Glomerular endothelial cell (primary cell): ENCODE measurements at regions not wholly inside any gene's neighbourhood (a gene's known extent, or its start where the extent isn't known, plus 50 kb on each side); places are given as distances from the start of the nearest gene placed in this dataset.

Experiments used
- DNase-seq: peaks from one replicate; pipeline ENCODE4 v3.0.0-alpha.2; 2011; ENCODE audit warnings: low read depth, low spot score; ENCODE audit errors: extremely low read depth

DNA sequence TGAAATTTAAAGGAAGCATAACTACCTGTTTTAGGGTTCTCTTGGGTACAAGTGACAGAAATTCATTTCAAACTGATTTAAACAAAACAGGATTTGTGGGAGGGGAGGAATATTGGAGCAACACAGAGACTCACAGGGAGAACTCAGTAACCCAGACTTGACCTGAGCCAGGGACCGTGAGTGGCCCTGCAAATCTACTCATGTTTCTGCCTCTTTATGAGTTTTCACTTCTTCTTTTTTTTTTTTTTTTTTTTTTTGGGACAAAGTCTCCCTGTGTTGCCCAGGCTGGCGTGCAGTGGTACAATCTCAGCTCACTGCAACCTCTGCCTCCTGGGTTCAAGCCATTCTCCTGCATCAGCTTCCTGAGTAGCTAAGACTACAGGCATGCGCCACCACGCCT lies 405.6 kb upstream of the ZNF608 start:
- no peak for DNase-seq

- no peak for DNase-seq
Observed at GRCh38 chr5:125152461-125153189, 406.2 kb upstream of the ZNF608 start.

- DNase-seq, result no peak
Observed at GRCh38 chr5:125153231-125153630, 406.8 kb upstream of the ZNF608 start.

DNA sequence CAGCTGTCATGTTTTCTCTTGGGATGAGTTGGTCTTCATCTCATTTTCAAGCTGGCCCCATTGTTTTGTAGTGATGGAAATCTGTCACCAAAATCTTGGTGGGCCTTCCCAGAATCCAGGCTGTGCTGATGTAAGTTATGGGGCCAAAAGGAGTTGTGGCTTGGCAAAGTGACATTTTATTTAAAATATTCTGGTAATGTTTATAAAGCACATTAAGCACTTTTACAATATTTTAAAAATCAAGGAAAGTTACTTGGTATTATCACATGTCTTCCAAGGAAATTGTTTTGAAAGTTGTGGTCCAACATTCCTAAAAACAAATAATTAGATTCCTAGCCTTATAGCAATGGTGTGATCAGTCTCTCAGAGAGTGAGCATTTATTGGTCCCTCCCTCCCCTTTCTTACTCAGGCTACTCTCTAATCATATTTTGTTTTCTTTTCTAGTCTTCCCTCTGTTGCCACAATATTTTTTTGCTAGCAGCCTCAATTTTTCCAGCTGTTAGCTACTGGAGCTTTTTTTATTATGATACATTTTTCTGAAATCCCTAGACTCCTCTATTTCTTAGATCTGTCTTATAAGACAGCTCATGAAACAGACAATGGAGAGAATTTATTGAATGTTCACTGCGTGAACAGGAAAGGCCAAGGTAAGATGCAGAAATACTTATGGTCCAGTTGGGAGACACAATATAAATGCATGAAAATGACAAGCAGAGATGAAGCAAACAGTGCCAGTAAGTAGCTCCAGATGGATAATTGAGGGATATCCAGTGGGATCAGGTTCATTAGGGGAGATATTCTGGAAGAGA lies 408.1 kb upstream of the ZNF608 start:
- DNase-seq, result no peak

GRCh38 chr5:125160787-125161502 lies 414.5 kb upstream of the ZNF608 start:
- DNase-seq, result no peak

- no peak for DNase-seq
Observed at GRCh38 chr5:125162714-125163113, 416.3 kb upstream of the ZNF608 start.

DNA sequence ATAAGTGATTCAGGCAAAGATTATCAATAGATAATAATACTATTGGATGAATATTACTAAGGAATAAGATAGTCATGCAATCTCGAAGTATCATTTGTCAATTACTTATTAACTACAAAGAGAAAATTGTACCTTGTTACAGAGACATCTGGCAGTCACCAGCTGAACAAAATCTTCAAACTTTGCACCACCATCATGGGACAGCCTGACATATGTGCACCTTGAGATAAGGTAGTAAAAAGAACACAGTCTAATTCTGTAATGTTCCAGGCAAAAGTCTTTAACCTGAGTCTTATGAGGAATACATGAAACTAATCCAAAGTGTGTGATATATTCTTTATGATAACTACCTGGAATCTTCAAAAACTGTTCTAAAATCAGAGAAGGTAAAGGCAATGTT lies 423.0 kb upstream of the ZNF608 start:
- no peak for DNase-seq

DNA sequence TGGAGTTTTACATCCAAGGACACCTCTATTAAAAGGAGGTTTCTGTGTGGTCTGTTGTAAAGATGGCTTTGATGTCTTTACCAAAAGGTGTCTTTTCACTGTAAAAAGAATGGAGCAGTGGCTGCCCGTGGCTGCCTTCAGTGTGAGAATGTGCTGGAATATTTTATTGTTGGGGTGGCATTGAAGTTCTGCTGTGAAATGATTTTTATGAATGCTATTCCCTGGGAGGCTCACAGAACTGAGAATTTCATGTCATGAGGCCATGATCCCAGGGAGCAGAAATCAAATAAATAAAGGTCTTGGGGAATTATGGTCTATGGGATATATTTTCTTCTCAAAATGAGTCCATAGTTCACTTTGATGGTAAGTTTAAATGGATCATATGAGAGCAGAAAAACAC lies 425.2 kb upstream of the ZNF608 start:
- no peak for DNase-seq

DNA sequence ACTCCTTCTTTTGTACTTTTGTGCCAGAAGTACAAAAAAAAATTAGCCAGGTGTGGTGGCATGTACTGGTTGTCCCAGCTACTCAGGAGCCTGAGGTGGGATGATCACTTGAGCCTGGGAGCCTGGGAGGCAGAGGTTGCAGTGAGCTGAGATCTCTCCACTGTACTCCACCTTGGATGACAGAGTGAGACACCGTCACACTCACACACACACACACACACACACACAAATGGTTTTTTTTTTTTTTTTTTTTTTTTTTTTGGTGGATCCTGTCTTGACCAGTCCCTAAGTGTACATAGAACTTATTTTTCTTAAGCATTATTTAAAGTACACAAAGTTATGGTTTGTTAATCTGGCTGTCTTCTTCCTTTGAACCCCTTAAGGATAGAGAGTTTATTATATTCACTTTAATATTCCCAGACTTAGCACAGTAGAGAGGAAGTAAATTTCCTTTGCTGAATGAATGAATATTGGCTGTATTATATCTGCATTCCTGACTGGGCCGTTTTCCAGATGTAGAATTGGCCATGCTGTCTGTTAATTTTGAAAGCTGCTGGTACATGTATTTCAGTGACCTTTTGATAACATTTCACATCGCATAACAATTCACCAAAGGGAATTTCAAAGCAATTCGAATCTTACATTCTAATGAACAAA lies 429.0 kb upstream of the ZNF608 start:
- DNase-seq, result no peak

DNA sequence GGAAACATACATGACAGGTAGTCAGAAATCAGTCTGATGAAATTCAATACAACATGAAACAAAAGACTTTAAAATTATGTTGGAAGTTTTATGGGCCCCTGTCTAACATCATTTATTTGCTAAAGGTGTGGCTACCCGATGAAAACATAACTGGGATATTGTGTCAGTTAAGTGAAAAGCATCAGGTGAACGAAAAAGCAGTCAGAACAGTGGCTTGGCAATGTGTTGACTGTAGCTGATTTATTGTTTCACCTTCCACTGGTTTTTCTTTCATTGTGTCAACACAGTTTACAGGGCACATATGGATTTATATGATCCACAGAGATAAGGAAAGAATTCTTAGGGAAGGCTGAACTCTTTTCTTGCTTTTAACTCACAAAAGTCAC lies 429.6 kb upstream of the ZNF608 start:
- DNase-seq, result no peak

DNA sequence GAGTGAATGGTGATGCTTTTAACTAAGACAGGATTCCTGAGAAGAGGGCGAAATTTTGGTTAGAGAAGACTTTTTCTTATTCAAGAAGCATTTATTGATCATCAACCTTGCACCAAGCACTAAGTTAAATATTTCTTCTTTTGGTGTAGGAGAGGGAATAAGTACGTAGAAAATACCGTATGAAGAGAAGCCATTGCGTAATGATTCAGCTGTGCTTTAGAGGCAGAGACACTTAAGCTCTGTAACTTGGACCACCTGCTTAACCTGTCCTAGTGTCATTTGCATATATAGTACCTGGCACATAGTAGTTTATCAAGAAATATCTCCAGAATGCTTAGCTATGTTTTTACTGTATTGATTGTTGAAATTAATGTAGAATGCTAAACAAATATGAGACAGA lies 430.9 kb upstream of the ZNF608 start:
- no peak for DNase-seq

GRCh38 chr5:125179612-125180011 lies 433.2 kb upstream of the ZNF608 start:
- DNase-seq, result no peak

GRCh38 chr5:125180231-125180829 lies 433.9 kb upstream of the ZNF608 start:
- no peak for DNase-seq

DNA sequence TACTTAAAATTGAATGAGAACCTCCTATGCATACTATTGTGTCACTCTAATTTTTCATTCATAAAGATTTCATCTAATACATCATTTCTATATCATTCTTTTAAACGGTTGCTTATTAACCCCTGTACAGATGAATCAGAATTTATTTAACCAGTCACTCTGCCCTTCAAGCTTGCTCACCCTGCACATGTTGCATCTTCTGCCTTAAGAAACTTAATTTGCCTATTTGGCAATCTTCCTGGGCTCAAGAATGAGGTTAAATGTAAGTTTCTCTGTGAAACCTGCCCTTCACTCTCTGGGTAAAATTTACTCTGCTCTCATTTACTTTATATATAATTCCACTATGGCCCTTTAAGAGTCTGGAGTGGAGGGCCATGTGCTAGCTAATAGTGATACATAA lies 434.7 kb upstream of the ZNF608 start:
- DNase-seq, result no peak

DNA sequence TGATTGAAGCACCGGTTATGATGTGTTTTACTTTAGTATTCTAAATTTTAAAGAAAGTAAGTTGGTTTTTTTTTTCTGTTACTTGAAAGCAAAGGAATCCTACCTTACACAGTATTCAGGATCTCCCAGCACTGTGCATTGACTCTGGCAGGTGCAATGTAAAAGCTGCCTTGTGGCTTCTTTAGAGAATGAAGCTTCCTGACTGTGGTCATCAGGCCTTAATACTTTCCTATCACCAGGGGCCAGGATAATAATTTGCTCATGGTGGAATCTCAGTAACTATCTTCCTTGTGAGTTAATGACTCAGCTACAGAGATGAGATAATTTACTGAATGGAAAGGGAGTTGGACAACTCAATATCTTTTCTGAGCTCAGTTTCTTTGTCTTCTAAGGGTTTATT lies 435.5 kb upstream of the ZNF608 start:
- no peak for DNase-seq

- DNase-seq, result no peak
Observed at GRCh38 chr5:125185740-125186139, 439.3 kb upstream of the ZNF608 start.

DNA sequence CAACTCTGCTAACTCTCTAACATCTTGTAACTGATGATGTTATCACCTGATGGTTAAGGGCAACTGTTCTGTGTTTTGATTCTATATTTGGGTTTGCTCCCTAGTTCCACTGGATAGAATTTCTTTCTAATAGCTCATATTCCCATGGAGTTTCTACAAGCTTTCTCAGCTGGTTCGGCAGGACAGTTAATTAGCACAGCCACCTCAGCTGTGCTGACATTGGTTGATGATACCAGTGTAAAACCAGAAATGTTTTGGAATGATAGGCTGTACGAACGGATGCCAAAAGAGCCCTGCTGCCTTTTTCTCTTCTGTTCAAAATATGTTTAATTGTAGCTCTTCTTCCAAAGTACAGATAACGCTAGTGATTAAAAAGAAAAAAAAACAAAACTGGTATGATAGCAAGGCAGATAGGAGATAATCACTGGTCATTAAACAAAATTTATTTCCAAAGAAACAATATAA lies 440.5 kb upstream of the ZNF608 start:
- no peak for DNase-seq

GRCh38 chr5:125189531-125189941 lies 443.1 kb upstream of the ZNF608 start:
- DNase-seq, result no peak

DNA sequence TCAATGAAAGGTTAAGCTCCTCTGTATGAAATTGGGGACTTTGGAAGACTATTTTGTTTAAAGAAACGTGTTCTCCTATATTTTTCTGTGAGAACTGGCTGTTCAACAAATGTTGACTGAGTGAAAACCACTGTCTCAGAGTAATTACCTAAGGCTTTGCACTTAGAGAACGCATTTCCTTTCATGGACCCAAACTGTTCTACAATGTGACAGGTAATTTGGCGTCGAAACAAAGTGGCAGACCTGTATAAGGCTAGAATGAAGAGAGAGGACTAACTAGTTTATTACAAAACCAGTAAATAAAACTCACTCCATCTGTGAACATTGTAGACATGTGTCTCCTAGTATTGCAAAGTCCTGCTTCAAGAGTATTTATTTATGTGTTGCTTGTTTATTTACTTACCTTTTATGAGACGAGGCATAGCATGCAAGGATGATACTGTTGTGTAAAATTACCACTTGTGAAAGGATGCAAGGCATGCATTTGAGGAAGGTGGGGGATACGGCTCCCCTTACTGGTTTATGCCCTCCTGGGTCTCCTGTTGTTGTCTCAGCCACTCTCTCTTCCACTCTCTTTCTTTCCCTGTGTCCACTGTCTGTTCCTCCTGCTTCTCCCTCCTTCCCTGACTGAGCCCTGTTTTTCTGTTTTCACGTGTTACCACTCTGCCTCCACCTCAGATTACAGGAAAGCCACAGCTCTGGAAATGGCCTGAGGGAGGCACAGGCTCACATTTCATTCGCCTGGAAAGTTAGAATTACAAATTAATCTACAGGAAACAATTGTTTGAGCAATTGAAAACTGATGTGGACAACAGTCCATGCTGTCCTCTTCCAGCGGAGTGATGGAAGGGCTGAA lies 444.0 kb upstream of the ZNF608 start:
- DNase-seq, result no peak

- no peak for DNase-seq
Observed at GRCh38 chr5:125194883-125195282, 448.4 kb upstream of the ZNF608 start.
